Loucy (cell line): ENCODE measurements at regions not wholly inside any gene's neighbourhood (a gene's known extent, or its start where the extent isn't known, plus 50 kb on each side); places are given as distances from the start of the nearest gene placed in this dataset.

Experiments
- H2AFZ ChIP-seq: fragments of 200-600 bp; sonication (generic); 2 replicates; pipeline ENCODE4 v1.6.0; 2016; ENCODE audit warnings: antibody characterized with exemption, mild to moderate bottlenecking, low read length, moderate library complexity
- H3F3A ChIP-seq: fragments of 200-600 bp; 2 replicates; pipeline ENCODE4 v1.6.0; 2016; ENCODE audit warnings: antibody characterized with exemption, low read depth, mild to moderate bottlenecking
- H3K27me3 ChIP-seq: fragments of 200-600 bp; sonication (generic); 2 replicates; pipeline ENCODE4 v1.6.1; 2014; ENCODE audit warnings: low read length, mild to moderate bottlenecking; ENCODE audit not compliant: insufficient read depth, poor library complexity, severe bottlenecking
- H3K36me3 ChIP-seq: fragments of 200-600 bp; sonication (generic); 2 replicates; pipeline ENCODE4 v1.6.1; 2016; ENCODE audit warnings: low read length; ENCODE audit not compliant: insufficient read depth
- H3K4me1 ChIP-seq: fragments of 200-600 bp; sonication (generic); 2 replicates; pipeline ENCODE4 v1.5.1; 2014; ENCODE audit warnings: low read length, mild to moderate bottlenecking; ENCODE audit not compliant: insufficient read depth, poor library complexity, severe bottlenecking
- H3K4me2 ChIP-seq: fragments of 200-600 bp; sonication (generic); 2 replicates; pipeline ENCODE4 v1.6.0; 2014; ENCODE audit warnings: antibody characterized with exemption, low read length, low read depth, mild to moderate bottlenecking; ENCODE audit not compliant: poor library complexity, severe bottlenecking
- H3K4me3 ChIP-seq: fragments of 200-600 bp; sonication (generic); 2 replicates; pipeline ENCODE4 v1.5.1; 2014; ENCODE audit warnings: low read length, mild to moderate bottlenecking, mixed read lengths; ENCODE audit not compliant: poor library complexity, severe bottlenecking
- H3K79me2 ChIP-seq: fragments of 200-600 bp; sonication (generic); 2 replicates; pipeline ENCODE4 v1.6.1; 2014; ENCODE audit warnings: low read length; ENCODE audit not compliant: insufficient read depth
- H3K9ac ChIP-seq: fragments of 200-600 bp; sonication (generic); 2 replicates; pipeline ENCODE4 v1.6.0; 2014; ENCODE audit warnings: mild to moderate bottlenecking, low read depth, low read length, moderate library complexity; ENCODE audit not compliant: poor library complexity, severe bottlenecking
- H3K9me2 ChIP-seq: fragments of 200-600 bp; sonication (generic); replicated peaks from 2 replicates; pipeline ENCODE4 v1.6.1; 2016; ENCODE audit warnings: low read depth, low read length, mixed read lengths
- H3K9me3 ChIP-seq: fragments of 200-600 bp; sonication (generic); 2 replicates; pipeline ENCODE4 v1.6.1; 2014; ENCODE audit warnings: mild to moderate bottlenecking, antibody characterized with exemption, low read length, low read depth; ENCODE audit not compliant: insufficient read depth
- H4K20me1 ChIP-seq: fragments of 200-600 bp; sonication (generic); 2 replicates; pipeline ENCODE4 v1.6.0; 2014; ENCODE audit warnings: antibody characterized with exemption, low read length, mild to moderate bottlenecking; ENCODE audit not compliant: insufficient read depth, poor library complexity, severe bottlenecking
- CTCF ChIP-seq: fragments of 200-600 bp; sonication (generic); conservative IDR thresholded peaks from 2 replicates; pipeline ENCODE4 v1.5.1; 2014; ENCODE audit warnings: mild to moderate bottlenecking, antibody characterized with exemption, low read length
- EZH2phosphoT487 ChIP-seq: fragments of 200-600 bp; IDR thresholded peaks from 2 replicates; pipeline ENCODE4 v1.6.1; 2018; ENCODE audit warnings: antibody characterized with exemption, mild to moderate bottlenecking, moderate library complexity, borderline replicate concordance

GRCh38 chr16:26526633-26527032 is 540.1 kb upstream of the C16orf82 start:
- Histone ChIP-seq H3K36me3 (no peaks in the 10 kb centered on the region), H2AFZ (no peak overlapping the region), H4K20me1 (no peaks in the 10 kb centered on the region), H3K9ac (no peak overlapping the region), H3K79me2 (no peaks in the 10 kb centered on the region), H3F3A (no peaks in the 10 kb centered on the region), H3K9me2 (no peaks in the 10 kb centered on the region), H3K4me2 (no peak overlapping the region), H3K9me3 (no peaks in the 10 kb centered on the region), H3K4me1 (no peaks in the 10 kb centered on the region), H3K4me3 (no peak overlapping the region), H3K27me3 (no peaks in the 10 kb centered on the region)
- TF ChIP-seq EZH2phosphoT487 (no peak), CTCF (no peak)

- H3K79me2 ChIP-seq = no peaks in the 10 kb centered on the region
- no peaks in the 10 kb centered on the region for H3F3A ChIP-seq
- H3K9me2 ChIP-seq = no peaks in the 10 kb centered on the region
- no peak overlapping the region for H2AFZ ChIP-seq
- TF ChIP-seq CTCF (no peak), EZH2phosphoT487 (no peak)
- no peaks in the 10 kb centered on the region for H3K36me3 ChIP-seq
- H3K4me3 ChIP-seq = no peak overlapping the region
- no peak overlapping the region for H3K9ac ChIP-seq
- H4K20me1 ChIP-seq = no peaks in the 10 kb centered on the region
- no peaks in the 10 kb centered on the region for H3K4me1 ChIP-seq
- no peak overlapping the region for H3K4me2 ChIP-seq
- H3K9me3 ChIP-seq = no peaks in the 10 kb centered on the region
- no peaks in the 10 kb centered on the region for H3K27me3 ChIP-seq
These were observed 536.0 kb upstream of the C16orf82 start for GRCh38 chr16:26530584-26531289.

GRCh38 chr16:26531290-26531730 is 535.4 kb upstream of the C16orf82 start:
- H3K4me3 ChIP-seq = no peak overlapping the region
- no peaks in the 10 kb centered on the region for H3K9me2 ChIP-seq
- H4K20me1 ChIP-seq = no peaks in the 10 kb centered on the region
- H2AFZ ChIP-seq = no peak overlapping the region
- H3K4me1 ChIP-seq = no peaks in the 10 kb centered on the region
- TF ChIP-seq CTCF (no peak), EZH2phosphoT487 (no peak)
- H3K27me3 ChIP-seq = no peaks in the 10 kb centered on the region
- no peaks in the 10 kb centered on the region for H3K79me2 ChIP-seq
- H3K9ac ChIP-seq = no peak overlapping the region
- no peak overlapping the region for H3K4me2 ChIP-seq
- H3K36me3 ChIP-seq = no peaks in the 10 kb centered on the region
- H3F3A ChIP-seq = no peaks in the 10 kb centered on the region
- H3K9me3 ChIP-seq = no peaks in the 10 kb centered on the region
